ENCODE measurements at regions not wholly inside any gene's neighbourhood (a gene's known extent, or its start where the extent isn't known, plus 50 kb on each side); places are given as distances from the start of the nearest gene placed in this dataset.

GRCh38 chr6:168249746-168250145 is 69.8 kb downstream of the DACT2 start:
- TF ChIP-seq POLR2A (IDR thresholded peaks at IDR 0.05), result no peak
- TF ChIP-seq CTCF (IDR thresholded peaks at IDR 0.05), result no peak
